ENCODE measurements at regions not wholly inside any gene's neighbourhood (a gene's known extent, or its start where the extent isn't known, plus 50 kb on each side); places are given as distances from the start of the nearest gene placed in this dataset.

- peaks cover 3% of the 10 kb centered on the region for H3K27me3 Mint-ChIP-seq (ENCODE audit: low read depth)
- ATAC-seq, result no peak
Observed at GRCh38 chr2:239674981-239675825, 274.4 kb upstream of the HDAC4 start.

GRCh38 chr2:239674101-239674980, 273.5 kb upstream of the HDAC4 start:
- H3K27me3 Mint-ChIP-seq (ENCODE audit: low read depth), result no peaks in the 10 kb centered on the region
- H3K36me3 Mint-ChIP-seq (ENCODE audit: low read depth), result no peaks in the 10 kb centered on the region
- no peaks in the 10 kb centered on the region for H3K4me1 Mint-ChIP-seq (ENCODE audit: low read depth)
- H3K4me3 Mint-ChIP-seq, result no peak overlapping the region
- no peaks in the 10 kb centered on the region for H3K9me3 Mint-ChIP-seq (ENCODE audit: insufficient read depth)
- POLR2A ChIA-PET, result no interaction called here
- DNase-seq, result no peak
- H3K27ac Mint-ChIP-seq, result no peak overlapping the region
- ATAC-seq, result no peak
- CTCF ChIA-PET, result no interaction called here

More at GRCh38 chr2:239674981-239675825, 274.4 kb upstream of the HDAC4 start:
- Mint-ChIP-seq H3K27ac (no peak overlapping the region), H3K4me1 (ENCODE audit: low read depth) (no peaks in the 10 kb centered on the region), H3K36me3 (ENCODE audit: low read depth) (no peaks in the 10 kb centered on the region), H3K4me3 (no peak overlapping the region), H3K9me3 (ENCODE audit: insufficient read depth) (no peaks in the 10 kb centered on the region)
- no peak for DNase-seq
- CTCF ChIA-PET, result no interaction called here
- POLR2A ChIA-PET, result no interaction called here

GRCh38 chr2:239673641-239674040, 272.8 kb upstream of the HDAC4 start:
- CTCF ChIA-PET, result no interaction called here

GRCh38 chr2:239671916-239672849, 271.4 kb upstream of the HDAC4 start:
- Mint-ChIP-seq H3K36me3 (ENCODE audit: low read depth) (no peaks in the 10 kb centered on the region), H3K27me3 (ENCODE audit: low read depth) (no peaks in the 10 kb centered on the region), H3K9me3 (ENCODE audit: insufficient read depth) (no peaks in the 10 kb centered on the region), H3K4me3 (no peak overlapping the region), H3K4me1 (ENCODE audit: low read depth) (no peaks in the 10 kb centered on the region), H3K27ac (no peak overlapping the region)
- no peak for ATAC-seq
- no peak for DNase-seq
- ChIA-PET POLR2A (no interaction called here), CTCF (no interaction called here)

More at GRCh38 chr2:239673641-239674040, 272.8 kb upstream of the HDAC4 start:
- no peak for DNase-seq
- no peaks in the 10 kb centered on the region for H3K27me3 Mint-ChIP-seq (ENCODE audit: low read depth)
- no peak overlapping the region for H3K4me3 Mint-ChIP-seq
- no peaks in the 10 kb centered on the region for H3K9me3 Mint-ChIP-seq (ENCODE audit: insufficient read depth)
- no peak overlapping the region for H3K27ac Mint-ChIP-seq
- ATAC-seq, result no peak
- H3K4me1 Mint-ChIP-seq (ENCODE audit: low read depth), result no peaks in the 10 kb centered on the region
- no peaks in the 10 kb centered on the region for H3K36me3 Mint-ChIP-seq (ENCODE audit: low read depth)
- POLR2A ChIA-PET, result no interaction called here

GRCh38 chr2:239671471-239671870, 270.7 kb upstream of the HDAC4 start:
- H3K4me1 Mint-ChIP-seq (ENCODE audit: low read depth), result no peaks in the 10 kb centered on the region
- CTCF ChIA-PET, result no interaction called here
- no peak for ATAC-seq

GRCh38 chr2:239670463-239671120, 269.8 kb upstream of the HDAC4 start:
- ATAC-seq, result no peak
- Mint-ChIP-seq H3K9me3 (ENCODE audit: insufficient read depth) (no peaks in the 10 kb centered on the region), H3K27me3 (ENCODE audit: low read depth) (no peaks in the 10 kb centered on the region), H3K27ac (no peak overlapping the region), H3K4me1 (ENCODE audit: low read depth) (no peaks in the 10 kb centered on the region), H3K36me3 (ENCODE audit: low read depth) (no peaks in the 10 kb centered on the region), H3K4me3 (no peak overlapping the region)
- CTCF ChIA-PET, result no interaction called here
- POLR2A ChIA-PET, result no interaction called here
- no peak for DNase-seq

More at GRCh38 chr2:239671471-239671870, 270.7 kb upstream of the HDAC4 start:
- Mint-ChIP-seq H3K36me3 (ENCODE audit: low read depth) (no peaks in the 10 kb centered on the region), H3K27ac (no peak overlapping the region), H3K9me3 (ENCODE audit: insufficient read depth) (no peaks in the 10 kb centered on the region), H3K27me3 (ENCODE audit: low read depth) (no peaks in the 10 kb centered on the region), H3K4me3 (no peak overlapping the region)
- no peak for DNase-seq
- POLR2A ChIA-PET, result no interaction called here

GRCh38 chr2:239669899-239670460, 269.2 kb upstream of the HDAC4 start:
- POLR2A ChIA-PET, result no interaction called here
- Mint-ChIP-seq H3K9me3 (ENCODE audit: insufficient read depth) (no peaks in the 10 kb centered on the region), H3K4me3 (no peak overlapping the region), H3K27me3 (ENCODE audit: low read depth) (no peaks in the 10 kb centered on the region), H3K4me1 (ENCODE audit: low read depth) (no peaks in the 10 kb centered on the region), H3K27ac (no peak overlapping the region), H3K36me3 (ENCODE audit: low read depth) (no peaks in the 10 kb centered on the region)
- CTCF ChIA-PET, result no interaction called here
- no peak for DNase-seq
- no peak for ATAC-seq

- Mint-ChIP-seq H3K27ac (no peak overlapping the region), H3K4me3 (no peak overlapping the region), H3K9me3 (ENCODE audit: insufficient read depth) (no peaks in the 10 kb centered on the region), H3K4me1 (ENCODE audit: low read depth) (no peaks in the 10 kb centered on the region), H3K27me3 (ENCODE audit: low read depth) (no peaks in the 10 kb centered on the region), H3K36me3 (ENCODE audit: low read depth) (no peaks in the 10 kb centered on the region)
- ChIA-PET POLR2A (no interaction called here), CTCF (no interaction called here)
- DNase-seq (no peak), ATAC-seq (no peak)
Observed at GRCh38 chr2:239669181-239669898, 268.5 kb upstream of the HDAC4 start.

- DNase-seq (no peak), ATAC-seq (no peak)
- Mint-ChIP-seq H3K9me3 (ENCODE audit: insufficient read depth) (no peaks in the 10 kb centered on the region), H3K4me1 (ENCODE audit: low read depth) (no peaks in the 10 kb centered on the region), H3K36me3 (ENCODE audit: low read depth) (no peaks in the 10 kb centered on the region), H3K27ac (no peak overlapping the region), H3K4me3 (no peak overlapping the region), H3K27me3 (ENCODE audit: low read depth) (no peaks in the 10 kb centered on the region)
- ChIA-PET CTCF (no interaction called here), POLR2A (no interaction called here)
Observed at GRCh38 chr2:239668651-239669050, 267.8 kb upstream of the HDAC4 start.

GRCh38 chr2:239668042-239668441, 267.2 kb upstream of the HDAC4 start:
- no peaks in the 10 kb centered on the region for H3K27me3 Mint-ChIP-seq (ENCODE audit: low read depth)
- no peak overlapping the region for H3K4me3 Mint-ChIP-seq
- H3K4me1 Mint-ChIP-seq (ENCODE audit: low read depth), result no peaks in the 10 kb centered on the region
- DNase-seq (no peak), ATAC-seq (no peak)
- H3K36me3 Mint-ChIP-seq (ENCODE audit: low read depth), result no peaks in the 10 kb centered on the region
- CTCF ChIA-PET, result no interaction called here
- H3K9me3 Mint-ChIP-seq (ENCODE audit: insufficient read depth), result no peaks in the 10 kb centered on the region
- POLR2A ChIA-PET, result no interaction called here
- H3K27ac Mint-ChIP-seq, result no peak overlapping the region
